HepG2 (cell line): ENCODE measurements at regions not wholly inside any gene's neighbourhood (a gene's known extent, or its start where the extent isn't known, plus 50 kb on each side); places are given as distances from the start of the nearest gene placed in this dataset.

Experiments
- ATAC-seq: fragments of 200-7000 bp; cut with Tn5 transposase; 3 replicates; pipeline ENCODE4 v1.9.1; 2020; ENCODE audit warnings: mild to moderate bottlenecking, moderate library complexity
- BruUV-seq: library from RNA; stranded (reverse); fragments of 400-500 nt; replicated peaks from 2 replicates; lab custom pipeline; 2021; lab: Mats Ljungman, UMichigan
- CTCF ChIA-PET: fragments of 300-600 bp; formaldehyde crosslinking; extraction: SDS; loops from one replicate; lab custom pipeline; 2021; ENCODE audit warnings: low total read pairs, inconsistent platforms, low intra/inter-chr PET ratio; lab: Yijun Ruan, JAX
- POLR2A ChIA-PET: fragments of 350-600 bp; sonication (Branson Sonifier 250); formaldehyde crosslinking; loops from one replicate; lab custom pipeline; 2020; ENCODE audit warnings: antibody characterized with exemption, inconsistent platforms; lab: Yijun Ruan, JAX
- DNase-seq: peaks from one replicate; pipeline ENCODE4 v3.0.0-alpha.2; 2015; ENCODE audit warnings: low spot score
- FAIRE-seq: peaks from 3 replicates; lab custom pipeline; 2011; peaks lifted over from hg19 to GRCh38; lab: Jason Lieb, UNC
- H2AFZ ChIP-seq: one replicate; pipeline ENCODE4 v1.6.1; 2011; ENCODE audit warnings: low read length, inconsistent platforms
- H3K27ac ChIP-seq: fragments of 300-600 bp; 3 replicates; pipeline ENCODE4 v1.8.0; 2011; ENCODE audit warnings: mixed run types, mild to moderate bottlenecking, mixed read lengths, low read length, inconsistent platforms; ENCODE audit not compliant: insufficient read depth; ENCODE audit errors: extremely low read length
- H3K27me3 ChIP-seq, 2 experiments: fragments of 200-600 bp in 1 of 2; 2 replicates in 1 of 2; 3 replicates in 1 of 2; pipeline versions ENCODE4 v1.6.0 to v1.8.0; 2011; ENCODE audit warnings: low read length in 2 of 2, mild to moderate bottlenecking in 2 of 2, moderate library complexity in 2 of 2, inconsistent platforms in 1 of 2; ENCODE audit not compliant: insufficient read depth in 2 of 2, control insufficient read depth in 1 of 2
- H3K36me3 ChIP-seq, 2 experiments: fragments of 200-600 bp in 1 of 2; replicated peaks in 1 of 2; 2 replicates in 1 of 2; 3 replicates in 1 of 2; pipeline versions ENCODE4 v1.5.1 to v1.8.0; 2011; ENCODE audit warnings: low read length in 2 of 2, inconsistent platforms in 1 of 2; ENCODE audit not compliant: insufficient read depth in 2 of 2, control insufficient read depth in 1 of 2
- H3K4me1 ChIP-seq: 2 replicates; pipeline ENCODE4 v1.5.1; 2012; ENCODE audit warnings: low read length, inconsistent platforms; ENCODE audit not compliant: insufficient read depth
- H3K4me2 ChIP-seq: 2 replicates; pipeline ENCODE4 v1.6.0; 2011; ENCODE audit warnings: low read depth, low read length, inconsistent platforms
- H3K4me3 ChIP-seq, 3 experiments: fragments of 200-600 bp in 1 of 3; sonication (generic), shearing (Covaris generic) in 1 of 3; replicated peaks in 1 of 3; 2 replicates each; pipeline ENCODE4 v1.5.1; 2011 to 2016; ENCODE audit warnings: low read length in 3 of 3, inconsistent platforms in 2 of 3, low read depth in 2 of 3, mild to moderate bottlenecking in 2 of 3, control low read depth in 1 of 3, mixed read lengths in 1 of 3; ENCODE audit not compliant: insufficient read depth in 1 of 3
- H3K79me2 ChIP-seq: one replicate; pipeline ENCODE4 v1.6.1; 2011; ENCODE audit warnings: low read length, inconsistent platforms; ENCODE audit not compliant: insufficient read depth
- H3K9ac ChIP-seq: 2 replicates; pipeline ENCODE4 v1.6.0; 2011; ENCODE audit warnings: mild to moderate bottlenecking, low read depth, low read length, inconsistent platforms; ENCODE audit not compliant: insufficient read depth
- H3K9me3 ChIP-seq: 2 replicates; pipeline ENCODE4 v1.5.1; 2012; ENCODE audit warnings: mild to moderate bottlenecking, low read length
- H4K20me1 ChIP-seq: 2 replicates; pipeline ENCODE4 v1.6.0; 2011; ENCODE audit warnings: inconsistent platforms, mild to moderate bottlenecking, low read length, moderate library complexity; ENCODE audit not compliant: insufficient read depth
- CBX5 ChIP-seq: sonication (generic); formaldehyde crosslinking; IDR thresholded peaks from 2 replicates; pipeline ENCODE4 v1.4.0; 2020; ENCODE audit warnings: missing genetic modification reagents, borderline replicate concordance
- CENPBD1 ChIP-seq: sonication (generic); formaldehyde crosslinking; IDR thresholded peaks from 2 replicates; pipeline ENCODE4 v1.8.0; 2022; ENCODE audit warnings: missing genetic modification reagents, low read depth, mild to moderate bottlenecking, borderline replicate concordance
- DMTF1 ChIP-seq: sonication (generic); formaldehyde crosslinking; IDR thresholded peaks from 2 replicates; pipeline ENCODE4 v1.4.0; 2020; ENCODE audit warnings: mild to moderate bottlenecking, missing genetic modification reagents
- ETV5 ChIP-seq: IDR thresholded peaks from 2 replicates; pipeline ENCODE4 v1.6.1; 2018; ENCODE audit warnings: missing biosample characterization, missing genetic modification reagents, inconsistent platforms, borderline replicate concordance
- FOXJ3 ChIP-seq: sonication (generic); formaldehyde crosslinking; IDR thresholded peaks from 2 replicates; pipeline ENCODE4 v1.4.0; 2020; ENCODE audit warnings: missing genetic modification reagents, mild to moderate bottlenecking, borderline replicate concordance
- HMG20A ChIP-seq: IDR thresholded peaks from 2 replicates; pipeline ENCODE4 v1.6.1; 2016; ENCODE audit warnings: borderline replicate concordance
- HNRNPH1 ChIP-seq: fragments of 200-400 bp; formaldehyde crosslinking; optimal IDR thresholded peaks from 2 replicates; pipeline ENCODE3; 2017; ENCODE audit warnings: mild to moderate bottlenecking, low read depth, low read length
- HOXA3 ChIP-seq: sonication (generic); formaldehyde crosslinking; IDR thresholded peaks from 2 replicates; pipeline ENCODE4 v1.5.0; 2020; ENCODE audit warnings: missing genetic modification reagents
- KDM1A ChIP-seq: IDR thresholded peaks from 2 replicates; pipeline ENCODE4 v1.6.1; 2016; ENCODE audit warnings: missing compliant biosample characterization
- KDM6A ChIP-seq: IDR thresholded peaks from 2 replicates; pipeline ENCODE4 v1.6.1; 2016; ENCODE audit warnings: low read depth
- LCORL ChIP-seq, 2 experiments: fragments of 450-650 bp in 1 of 2; sonication (generic) in 1 of 2; formaldehyde crosslinking in 1 of 2; IDR thresholded peaks; 2 replicates each; pipeline versions ENCODE4 v1.5.0 to v1.6.1; 2017 to 2020; ENCODE audit warnings: antibody characterized with exemption in 1 of 2, missing genetic modification reagents in 1 of 2
- NRL ChIP-seq: sonication (generic); formaldehyde crosslinking; IDR thresholded peaks from 2 replicates; pipeline ENCODE4 v1.5.0; 2020; ENCODE audit warnings: missing genetic modification reagents, mild to moderate bottlenecking, moderate library complexity, borderline replicate concordance
- POLR2A ChIP-seq, 2 experiments: IDR thresholded peaks; 2 replicates each; pipeline ENCODE4 v1.6.1; 2011; ENCODE audit warnings: low read depth in 2 of 2, low read length in 2 of 2, mild to moderate bottlenecking in 1 of 2, moderate library complexity in 1 of 2; ENCODE audit not compliant: insufficient read depth in 1 of 2
- POLR2G ChIP-seq: fragments of 200-400 bp; formaldehyde crosslinking; IDR thresholded peaks from 2 replicates; pipeline ENCODE4 v1.6.1; 2018; ENCODE audit warnings: mild to moderate bottlenecking, low read depth, low read length, moderate library complexity
- PPARG ChIP-seq: conservative IDR thresholded peaks from 2 replicates; pipeline ENCODE4 v1.6.1; 2016; ENCODE audit warnings: missing biosample characterization, missing genetic modification reagents
- SNAI1 ChIP-seq: sonication (generic); formaldehyde crosslinking; IDR thresholded peaks from 2 replicates; pipeline ENCODE4 v1.5.0; 2020; ENCODE audit warnings: mild to moderate bottlenecking, missing genetic modification reagents, borderline replicate concordance
- ZIK1 ChIP-seq: sonication (generic); formaldehyde crosslinking; IDR thresholded peaks from 2 replicates; pipeline ENCODE4 v1.5.0; 2020; ENCODE audit warnings: mild to moderate bottlenecking, low read depth, missing genetic modification reagents, borderline replicate concordance
- ZKSCAN1 ChIP-seq: fragments of 150-350 bp; IDR thresholded peaks from 2 replicates; pipeline ENCODE4 v1.6.1; 2014; ENCODE audit warnings: low read length
- ZNF17 ChIP-seq: sonication (generic); formaldehyde crosslinking; IDR thresholded peaks from 2 replicates; pipeline ENCODE4 v1.5.0; 2020; ENCODE audit warnings: mild to moderate bottlenecking, missing genetic modification reagents
- ZNF292 ChIP-seq: sonication (generic); formaldehyde crosslinking; IDR thresholded peaks from 2 replicates; pipeline ENCODE4 v1.8.1; 2022; ENCODE audit warnings: mild to moderate bottlenecking, low read depth, missing genetic modification reagents, borderline replicate concordance
- ZNF333 ChIP-seq: sonication (generic); formaldehyde crosslinking; IDR thresholded peaks from 2 replicates; pipeline ENCODE4 v1.4.0; 2020; ENCODE audit warnings: mild to moderate bottlenecking, missing genetic modification reagents, borderline replicate concordance
- ZNF577 ChIP-seq: sonication (generic); formaldehyde crosslinking; IDR thresholded peaks from 2 replicates; pipeline ENCODE4 v1.4.0; 2020; ENCODE audit warnings: mild to moderate bottlenecking, low read depth, missing genetic modification reagents, borderline replicate concordance
- ZNF670 ChIP-seq: sonication (generic); formaldehyde crosslinking; IDR thresholded peaks from 2 replicates; pipeline ENCODE4 v1.8.0; 2022; ENCODE audit warnings: mild to moderate bottlenecking, missing genetic modification reagents, borderline replicate concordance
- ZNF788 ChIP-seq: sonication (generic); formaldehyde crosslinking; IDR thresholded peaks from 2 replicates; pipeline ENCODE4 v1.5.0; 2020; ENCODE audit warnings: mild to moderate bottlenecking, missing genetic modification reagents, borderline replicate concordance
- in situ Hi-C: cut with HindIII; loops from 2 replicates; pipeline ENCODE4 v1.10.0; 2017; ENCODE audit warnings: low pct_unique_long_range_greater_than_20kb; ENCODE audit not compliant: extremely low pct_ligation_motif_present
- intact Hi-C: fragments of 100-400 bp; cut with micrococcal nuclease; formaldehyde crosslinking; loops from one replicate; pipeline ENCODE4 v1.10.0; 2022; ENCODE audit not compliant: unreplicated experiment

GRCh38 chr11:30652801-30653200, 66.6 kb upstream of the MPPED2 start (continued):
- TF ChIP-seq DMTF1 (no peak), FOXJ3 (CRISPR knock-in tag) (no peak), ZNF788 (CRISPR knock-in tag) (no peak), SNAI1 (CRISPR knock-in tag) (no peak)

DNA sequence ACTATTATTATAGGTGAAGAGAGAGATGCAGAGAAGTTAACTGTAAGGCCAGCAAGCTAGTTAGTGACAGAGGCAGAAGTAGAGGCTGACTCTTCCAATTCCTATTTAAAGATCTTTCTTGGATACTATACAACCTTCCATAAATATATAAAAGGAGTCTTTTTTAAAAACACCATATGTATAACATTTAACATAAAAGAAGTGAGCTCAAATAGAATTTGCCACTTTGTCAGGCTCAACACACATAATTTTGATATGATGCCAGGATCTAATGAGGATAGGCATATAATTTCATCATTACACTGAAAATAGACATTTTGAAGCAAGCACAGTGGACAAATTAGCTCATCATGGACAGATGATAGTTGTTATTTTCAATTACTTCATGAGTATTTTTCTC, 64.1 kb upstream of the MPPED2 start:
- FAIRE-seq = no peak
- Histone ChIP-seq H3K27ac (no peak overlapping the region), H3K4me2 (no peak overlapping the region), H3K36me3 (no peaks in the 10 kb centered on the region), H3K9ac (no peak overlapping the region), H2AFZ (no peak overlapping the region), H4K20me1 (no peaks in the 10 kb centered on the region), H3K27me3 (no peaks in the 10 kb centered on the region; a peak in 1 of 5 replicates), H3K79me2 (no peaks in the 10 kb centered on the region), H3K4me3 (no peak overlapping the region), H3K4me1 (no peaks in the 10 kb centered on the region), H3K9me3 (no peaks in the 10 kb centered on the region)
- TF ChIP-seq ZNF292 (no peak), KDM1A (no peak), CBX5 (CRISPR knock-in tag) (no peak), PPARG (CRISPR knock-in tag) (no peak), HMG20A (CRISPR knock-in tag) (no peak), ZNF577 (CRISPR knock-in tag) (no peak), NRL (no peak), ZNF333 (no peak), POLR2G (no peak), ZNF17 (CRISPR knock-in tag) (no peak), ZNF670 (CRISPR knock-in tag) (no peak), ZIK1 (no peak), HOXA3 (no peak), POLR2A (IDR thresholded peaks at IDR 0.05; ENCODE audit: insufficient read depth in 1 of 2, low read depth in 2 of 2, low read length in 2 of 2) (no peak), KDM6A (CRISPR knock-in tag) (no peak), ZKSCAN1 (no peak), CENPBD1 (CRISPR knock-in tag) (no peak), LCORL (IDR thresholded peaks at IDR 0.05) (no peak), LCORL (CRISPR knock-in tag; IDR thresholded peaks at IDR 0.05) (no peak), HNRNPH1 (no peak), ETV5 (CRISPR knock-in tag) (no peak)
- BruUV-seq = no TSS peak
- no peak for ATAC-seq
- in situ Hi-C loops (no loop called here), intact Hi-C loops (no loop called here)
- DNase-seq = no peak
- ChIA-PET CTCF (no interaction called here), POLR2A (no interaction called here)
